DMS53 treated with DMSO at 0.1 percent for 48 hours (cell line): ENCODE measurements at regions not wholly inside any gene's neighbourhood (a gene's known extent, or its start where the extent isn't known, plus 50 kb on each side); places are given as distances from the start of the nearest gene placed in this dataset.
"Not testable (repeated sequence)": the region's sequence is repeated elsewhere in the genome, so short reads cannot be mapped to it uniquely, and the experiment has no call there.

Experiments
- DNase-seq: peaks from one replicate; lab custom pipeline; 2025; ENCODE audit not compliant: unreplicated experiment; lab: John Stamatoyannopoulos, UW

DNA sequence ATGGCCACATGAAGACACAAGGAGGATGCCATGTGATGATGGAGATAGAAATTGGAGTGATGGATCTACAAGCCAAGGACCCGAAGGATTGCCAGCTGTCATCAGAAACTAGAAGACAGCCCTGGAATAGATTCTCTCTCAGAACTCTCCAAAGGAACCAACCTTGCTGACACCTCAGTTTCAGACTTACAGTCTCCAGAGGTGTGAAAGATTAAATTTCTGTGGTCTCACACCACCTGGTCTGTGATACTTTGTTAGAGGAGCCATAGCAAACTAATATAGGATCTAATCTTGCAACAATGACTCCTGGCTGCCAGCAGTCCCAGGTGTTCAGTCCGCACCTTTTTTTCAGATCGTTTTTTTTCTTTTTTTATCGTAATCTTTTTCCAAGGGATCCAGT, 647.3 kb upstream of the GHITM start:
- DNase-seq, result no peak

DNA sequence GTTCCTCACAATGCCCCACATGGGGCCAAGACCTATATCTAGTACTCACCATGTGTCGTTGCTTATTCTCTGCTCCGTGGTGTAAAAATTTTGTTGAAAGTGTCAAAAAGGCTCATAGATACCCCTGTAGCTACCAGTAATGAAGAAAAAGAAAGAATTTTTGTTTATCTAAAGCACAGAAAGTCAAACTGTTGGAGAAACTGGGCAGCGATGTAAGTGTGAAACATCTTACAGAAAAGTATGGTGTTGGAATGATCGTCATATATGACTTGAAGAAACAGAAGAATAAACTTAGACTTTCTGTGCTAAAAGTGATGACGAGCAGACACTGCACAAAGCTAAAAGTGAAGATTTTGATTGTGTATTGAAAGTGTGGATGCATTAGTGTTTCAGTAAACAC, 626.6 kb upstream of the GHITM start:
- DNase-seq, result no peak

DNA sequence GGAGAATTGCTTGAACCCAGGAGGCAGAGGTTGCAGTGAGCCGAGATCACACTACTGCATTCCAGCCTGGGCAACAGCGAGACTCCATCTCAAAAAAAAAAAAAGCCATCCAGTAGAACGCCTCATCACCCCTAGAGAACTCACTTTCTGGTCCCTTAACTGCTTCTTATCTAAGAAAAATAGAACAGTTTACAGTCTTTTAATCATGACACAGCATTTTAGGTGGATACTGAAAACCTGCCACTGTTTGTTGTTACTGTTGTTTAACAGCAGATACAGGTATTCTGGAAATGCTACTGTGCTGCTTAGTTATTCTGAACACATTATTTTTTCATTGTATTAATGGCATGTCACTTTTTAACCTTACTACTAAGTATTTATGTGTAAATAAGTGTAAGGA, 624.3 kb upstream of the GHITM start:
- no peak for DNase-seq

DNA sequence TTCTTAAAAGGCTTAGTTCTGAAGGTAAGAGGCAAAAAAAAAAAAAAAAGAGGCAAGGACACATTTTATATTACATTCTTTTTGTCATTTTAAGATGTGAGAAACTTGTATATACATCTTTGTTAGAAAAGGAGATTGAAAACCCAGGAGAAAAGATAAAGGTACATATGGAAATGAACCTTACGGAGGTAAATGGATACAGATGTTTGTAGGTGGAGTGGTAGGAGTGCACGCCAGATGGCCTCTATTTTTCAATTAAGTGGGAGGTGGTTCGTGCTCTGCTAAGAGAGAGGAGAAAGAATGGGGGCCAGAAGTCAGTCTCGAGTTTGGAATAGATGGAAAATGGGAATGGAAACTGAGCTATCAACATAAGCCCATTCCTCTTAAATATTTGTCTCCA, 622.5 kb upstream of the GHITM start:
- DNase-seq, result no peak

DNA sequence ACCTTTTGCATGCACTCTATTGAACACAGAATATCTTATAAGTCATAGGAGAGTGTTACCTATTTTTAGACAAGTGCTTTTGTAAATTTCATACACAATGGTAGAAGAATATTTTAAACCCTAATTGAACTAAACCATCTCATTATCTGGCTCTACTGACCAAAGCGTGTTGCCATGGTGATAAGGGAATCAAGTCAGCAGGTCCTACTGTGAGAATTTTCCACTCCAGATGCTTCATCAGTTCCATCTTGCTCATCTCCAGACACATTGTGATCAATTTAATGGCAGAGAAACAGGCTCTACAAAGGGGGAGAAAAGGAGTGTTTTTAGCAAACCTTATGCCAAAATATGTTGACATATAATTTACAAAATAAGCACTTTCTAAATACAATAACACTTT, 621.9 kb upstream of the GHITM start:
- DNase-seq, result no peak

DNA sequence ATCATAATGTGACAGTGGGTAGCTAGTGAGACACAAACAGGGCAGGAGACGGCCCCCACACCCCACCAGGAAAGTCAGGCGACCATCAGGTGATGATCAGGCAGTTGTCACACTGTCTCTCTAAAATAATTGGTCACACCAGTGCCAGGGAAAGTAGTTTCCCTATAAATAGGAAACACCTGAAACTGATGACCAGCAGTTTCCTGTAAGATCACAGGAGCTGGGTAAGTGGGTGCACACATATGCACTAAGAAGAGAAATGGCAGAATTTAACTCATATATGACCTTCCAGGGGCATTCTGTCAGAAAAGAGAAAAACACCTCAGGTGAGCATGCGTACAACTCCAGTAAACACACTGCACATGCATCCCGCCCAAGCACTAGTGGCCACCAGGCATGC, 620.5 kb upstream of the GHITM start:
- no peak for DNase-seq

DNA sequence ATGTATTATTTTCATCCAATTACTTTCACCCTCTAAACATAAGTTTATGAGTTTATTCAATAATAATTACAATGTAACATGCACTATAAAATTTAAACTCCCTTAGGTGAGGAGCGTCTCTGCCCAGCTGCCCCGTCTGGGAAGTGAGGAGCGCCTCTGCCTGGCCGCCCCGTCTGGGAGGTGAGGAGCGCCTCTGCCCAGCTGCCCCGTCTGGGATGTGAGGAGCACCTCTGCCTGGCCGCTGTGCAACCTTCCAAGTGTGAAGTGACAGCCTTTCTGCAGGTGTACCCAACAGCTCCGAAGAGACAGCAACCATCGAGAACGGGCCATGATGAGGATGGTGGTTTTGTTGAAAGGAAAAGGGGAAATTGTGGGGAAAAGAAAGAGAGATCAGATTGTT, 618.9 kb upstream of the GHITM start:
- DNase-seq, result not testable (repeated sequence)

DNA sequence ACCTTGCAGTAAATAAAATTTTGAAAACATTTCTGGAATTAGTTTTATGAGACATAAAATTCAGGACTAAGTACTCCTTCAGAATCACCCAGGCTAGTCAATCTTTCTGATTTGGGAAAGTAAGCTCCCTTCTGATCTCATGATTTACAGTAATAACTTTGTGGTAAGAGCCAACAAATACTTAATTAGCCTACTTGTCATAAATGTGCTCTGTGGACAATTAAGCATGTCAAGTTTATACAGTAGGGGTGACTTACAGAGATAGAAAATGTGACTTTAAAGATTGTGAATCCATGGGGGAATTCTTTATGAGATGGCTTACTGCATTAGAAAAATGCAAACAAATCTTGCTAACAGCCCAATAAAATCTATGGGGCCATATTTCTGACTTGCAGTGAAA, 616.9 kb upstream of the GHITM start:
- DNase-seq, result no peak

DNA sequence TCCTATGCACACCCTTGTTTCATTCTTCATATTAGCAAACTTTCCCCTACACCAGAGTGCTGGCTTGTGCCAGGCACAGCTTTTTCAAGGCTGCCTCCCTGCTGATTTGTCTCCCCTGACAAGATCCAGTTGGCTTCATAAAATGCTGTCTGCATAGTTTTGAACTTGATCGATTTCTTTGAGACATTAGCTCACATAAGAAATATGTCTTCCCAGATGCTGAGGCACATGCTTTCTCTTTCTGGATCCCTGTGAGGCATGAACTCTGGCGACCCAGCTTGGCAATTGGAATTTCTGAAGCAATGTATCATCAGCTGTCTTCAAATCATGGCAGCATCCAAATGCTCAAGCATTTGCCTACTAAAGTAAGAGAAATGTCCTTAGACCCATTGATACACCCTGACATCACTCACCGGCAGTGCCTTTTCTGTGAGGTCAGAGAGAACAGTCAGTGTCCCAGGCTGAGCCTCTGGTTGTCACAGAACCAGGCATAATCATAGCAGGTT, 616.4 kb upstream of the GHITM start:
- DNase-seq, result no peak

DNA sequence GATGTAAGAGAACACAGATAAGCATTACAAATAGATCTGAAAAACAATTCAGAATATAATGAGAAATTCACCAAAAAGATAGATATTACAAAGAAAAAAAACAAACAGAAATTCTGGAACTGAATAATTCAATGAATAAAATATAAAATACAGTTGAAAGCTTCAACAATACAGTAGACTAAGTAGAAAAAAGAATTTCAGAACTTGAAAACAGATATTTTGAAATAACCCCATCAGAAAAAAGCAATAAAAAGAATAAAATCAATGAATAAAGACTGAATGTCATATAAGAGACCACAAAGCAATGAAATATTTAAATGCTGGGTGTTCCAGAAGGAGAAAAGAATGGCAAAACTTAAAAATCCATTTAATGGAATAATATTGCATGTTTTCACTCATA, 611.4 kb upstream of the GHITM start:
- DNase-seq, result no peak

DNA sequence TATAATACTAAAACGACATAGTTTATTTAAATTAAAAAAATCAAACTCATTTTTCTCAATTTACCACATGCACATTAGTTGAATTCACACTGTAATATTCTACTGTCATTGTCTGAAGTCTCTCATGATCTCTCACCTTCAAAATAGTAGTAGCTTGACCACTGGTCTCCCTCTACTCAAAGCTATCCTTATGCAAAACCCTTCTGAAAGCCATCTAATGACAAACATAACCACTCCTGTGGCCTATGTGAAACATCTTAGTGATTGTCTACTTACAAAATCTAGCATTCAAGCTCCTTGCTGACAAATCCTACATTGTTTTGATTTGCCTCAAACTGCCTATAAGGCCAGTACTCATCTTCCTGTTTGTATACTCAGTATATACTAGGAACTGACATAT, 606.0 kb upstream of the GHITM start:
- DNase-seq, result no peak

DNA sequence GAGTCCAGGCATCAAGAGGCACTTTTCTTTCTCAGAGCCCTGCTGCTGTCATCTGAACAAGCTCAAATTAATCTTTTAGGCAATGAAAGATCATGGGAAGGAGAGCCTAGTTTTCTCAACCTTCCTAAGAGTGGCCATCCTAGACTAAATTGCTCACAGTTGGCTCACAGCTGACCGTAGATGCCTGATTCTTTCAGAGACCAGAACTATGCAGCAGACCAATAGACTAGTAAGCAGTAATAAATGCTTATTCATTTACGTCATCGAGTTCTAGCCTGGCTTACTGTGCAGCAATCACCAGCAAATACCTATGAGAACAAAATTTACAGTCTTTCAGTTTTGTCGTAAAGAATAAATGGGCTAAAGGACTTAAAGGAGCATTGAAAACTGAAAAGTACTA, 602.9 kb upstream of the GHITM start:
- no peak for DNase-seq

DNA sequence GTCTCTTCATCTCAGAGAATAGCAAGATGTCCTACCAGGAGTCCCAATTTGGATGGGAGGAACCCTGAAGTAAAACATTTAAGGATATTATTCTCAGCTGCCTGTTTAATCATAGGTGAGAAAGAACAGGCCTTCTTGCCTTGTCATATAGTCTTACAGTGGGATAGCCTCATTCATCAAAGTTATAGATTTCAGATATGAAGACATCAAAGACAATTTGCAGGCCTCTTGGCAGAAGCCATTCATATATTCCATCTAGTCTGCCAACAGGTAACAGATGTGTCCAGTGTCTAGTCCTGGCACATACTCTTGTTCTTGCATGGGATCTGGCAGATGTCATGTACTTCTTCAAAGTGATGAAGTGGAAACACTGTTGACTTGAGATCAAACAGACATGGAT, 601.3 kb upstream of the GHITM start:
- no peak for DNase-seq

DNA sequence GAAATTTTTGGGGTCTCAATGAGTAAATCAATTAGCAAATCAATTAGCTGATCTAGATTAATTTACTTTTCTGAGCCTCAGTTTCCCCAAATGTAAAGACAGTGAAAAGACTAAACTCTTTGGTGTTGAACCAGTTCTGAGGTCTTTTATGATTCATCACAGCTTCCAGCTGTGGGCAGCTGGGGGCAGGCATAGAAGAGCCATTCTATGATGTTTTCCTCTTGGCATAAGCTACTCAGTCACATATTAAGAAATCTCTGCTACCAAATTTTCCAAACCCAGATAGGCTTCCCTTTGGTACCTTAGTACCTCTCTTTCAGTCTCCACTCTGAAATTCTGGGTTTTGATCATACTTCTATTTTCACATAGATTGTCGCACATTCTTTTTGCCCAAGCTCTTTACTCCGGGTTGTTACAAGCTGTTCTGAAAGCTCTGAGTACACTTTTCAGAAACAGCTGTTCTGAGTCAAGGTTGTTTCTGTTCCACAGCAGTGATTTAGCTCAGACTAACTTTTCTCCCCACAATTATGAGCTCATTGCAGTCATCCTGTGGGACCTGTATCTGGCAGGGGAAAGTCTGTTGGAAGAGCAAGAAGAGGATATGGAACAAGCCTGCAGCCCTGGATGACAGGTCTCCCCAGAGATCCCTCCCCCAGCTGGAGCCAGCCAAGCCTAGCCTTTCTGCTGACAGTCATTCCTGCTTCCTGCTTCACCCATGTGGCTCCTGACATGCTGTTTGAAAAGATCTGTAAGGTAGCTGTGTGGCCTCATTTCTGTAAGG, 599.6 kb upstream of the GHITM start:
- no peak for DNase-seq

DNA sequence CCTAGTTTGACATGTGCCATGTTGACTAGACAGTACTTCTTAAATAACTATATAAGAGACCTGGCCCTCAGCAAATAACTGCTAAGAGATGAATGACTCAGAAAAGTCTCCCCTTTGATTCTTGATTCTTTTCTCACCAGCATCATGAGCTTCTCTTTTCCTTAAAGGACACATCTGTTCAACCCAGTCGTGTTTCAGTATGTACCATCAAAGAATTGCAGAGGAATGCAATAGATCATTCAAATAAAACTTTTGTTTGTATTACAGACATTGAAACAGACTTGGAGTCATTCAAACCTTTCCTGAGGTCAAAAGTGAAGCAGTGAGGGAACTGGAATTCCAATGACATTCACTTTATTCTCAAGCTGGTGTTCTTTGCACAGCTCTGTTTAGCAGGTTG, 598.3 kb upstream of the GHITM start:
- DNase-seq, result no peak

DNA sequence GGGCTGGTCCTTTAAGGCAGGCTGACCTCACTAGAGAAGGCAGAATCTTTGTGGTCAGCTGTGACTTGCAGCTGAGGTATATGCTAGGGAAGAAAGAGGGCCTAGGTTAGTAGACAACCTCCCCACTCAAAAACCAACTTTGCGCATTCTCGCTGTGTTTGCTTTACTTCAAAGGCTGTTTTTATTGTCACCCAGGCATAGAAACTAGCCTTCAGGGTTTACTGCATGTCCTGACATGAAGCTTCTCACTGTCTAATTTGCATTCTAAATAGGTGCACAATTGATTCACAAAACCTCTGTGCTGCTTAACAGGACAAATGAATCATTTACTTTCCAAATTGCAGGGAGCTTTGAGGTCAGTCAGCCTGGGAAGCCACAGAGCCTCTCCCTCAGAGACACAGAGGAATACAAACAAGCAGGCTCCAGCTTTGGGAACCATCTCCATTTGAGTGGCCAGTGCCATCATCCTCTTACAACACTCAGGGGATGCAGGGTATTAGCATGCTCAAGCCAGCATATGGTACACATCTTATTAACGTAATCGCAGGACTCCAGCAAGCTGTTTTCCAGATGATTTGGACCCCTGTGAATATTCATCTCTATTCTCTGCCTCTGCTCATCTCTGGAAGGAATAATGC, 596.4 kb upstream of the GHITM start:
- peak; percentile 10 for DNase-seq

DNA sequence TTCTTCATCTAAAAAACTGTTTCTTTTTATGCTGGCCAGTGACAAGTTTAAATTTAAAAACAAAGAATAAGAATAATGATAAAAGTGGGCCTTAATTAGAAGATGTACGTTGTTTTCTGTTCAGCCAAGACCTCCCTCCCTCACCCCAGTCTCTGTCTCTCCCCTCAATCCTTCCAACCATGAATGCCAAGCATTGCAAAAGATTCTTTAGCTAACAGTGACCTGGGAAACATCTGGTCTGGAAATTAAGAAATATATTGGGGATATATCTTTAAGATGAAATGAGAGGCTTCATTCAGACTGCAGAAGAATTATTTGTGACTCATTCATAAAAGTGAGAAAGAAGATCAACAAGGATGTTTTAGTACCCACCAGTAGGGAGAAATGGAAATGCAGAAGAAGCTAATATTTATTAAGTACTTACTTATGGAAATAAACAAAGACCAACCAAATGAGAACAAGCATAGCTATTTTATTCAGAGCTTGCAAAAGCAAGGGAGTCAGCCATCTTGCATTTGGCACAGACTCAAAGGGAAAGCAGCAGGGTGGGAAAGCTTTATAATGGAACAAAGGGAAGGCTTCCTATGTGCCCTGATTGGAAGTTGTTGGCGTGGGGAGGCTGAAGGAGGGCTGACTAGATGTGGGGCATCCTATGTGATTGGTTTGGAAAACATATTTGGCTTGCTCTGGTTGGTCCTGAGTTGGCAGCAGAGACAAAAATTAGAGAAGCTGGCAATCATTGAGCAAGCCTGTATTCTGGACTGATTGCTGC, 595.4 kb upstream of the GHITM start:
- DNase-seq, result no peak

DNA sequence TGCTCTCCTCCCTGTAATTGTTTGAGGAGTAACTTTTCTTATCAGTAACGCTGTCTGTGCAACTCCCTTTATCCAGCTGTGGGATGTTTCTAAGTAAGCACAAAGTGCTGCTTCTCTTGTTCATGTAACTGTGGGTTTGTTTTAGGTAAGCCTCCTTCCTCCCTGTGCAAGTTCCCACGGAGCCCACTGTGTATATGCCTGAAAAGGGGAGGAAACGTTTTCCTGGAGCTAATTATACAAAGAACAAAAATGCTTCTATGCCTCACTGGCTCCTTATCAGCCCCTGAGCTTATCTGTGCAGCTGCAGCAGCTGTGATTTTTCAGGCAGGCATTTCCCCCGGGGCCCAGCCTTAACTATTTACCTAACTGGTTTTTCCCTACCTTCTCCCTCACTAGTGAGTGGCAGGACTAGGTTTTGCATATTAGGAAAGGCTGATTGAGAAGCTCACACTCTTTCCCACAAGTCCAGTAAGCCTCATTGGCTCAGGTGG, 593.4 kb upstream of the GHITM start:
- no peak for DNase-seq

DNA sequence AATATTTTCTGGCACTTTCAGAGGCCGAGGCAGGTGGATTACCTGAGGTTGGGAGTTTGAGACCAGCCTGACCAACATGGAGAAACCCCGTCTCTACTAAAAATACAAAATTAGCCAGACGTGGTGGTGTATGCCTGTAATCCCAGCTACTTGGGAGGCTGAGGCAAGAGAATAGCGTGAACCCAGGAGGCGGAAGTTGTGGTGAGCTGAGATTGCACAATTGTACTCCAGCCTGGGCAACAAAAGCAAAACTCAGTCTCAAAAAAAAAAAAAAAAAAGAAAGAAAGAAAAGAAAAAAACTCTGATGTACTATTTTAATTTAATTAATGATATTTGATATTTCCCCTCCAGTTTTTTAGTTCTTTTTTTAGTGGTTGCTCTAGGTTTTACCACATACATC, 588.1 kb upstream of the GHITM start:
- DNase-seq, result not testable (repeated sequence)

DNA sequence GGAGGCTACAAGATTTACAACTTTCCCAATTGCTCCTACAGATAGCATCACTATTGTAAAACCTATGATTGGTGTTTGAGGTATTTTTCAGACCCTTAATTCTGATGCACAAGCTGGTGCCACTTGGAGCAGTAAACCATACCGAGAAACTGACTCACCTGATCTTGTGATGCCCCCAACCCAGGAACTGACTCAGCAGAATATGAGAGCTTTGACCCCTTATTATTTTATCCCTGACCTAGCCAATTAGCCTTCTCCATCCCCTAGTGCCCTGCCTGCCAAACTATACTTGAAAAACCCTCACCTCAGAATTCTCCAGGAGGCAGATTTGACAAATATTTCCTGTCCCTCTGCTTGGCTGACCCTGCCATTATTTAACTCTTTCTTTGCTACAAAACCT, 585.9 kb upstream of the GHITM start:
- no peak for DNase-seq

DNA sequence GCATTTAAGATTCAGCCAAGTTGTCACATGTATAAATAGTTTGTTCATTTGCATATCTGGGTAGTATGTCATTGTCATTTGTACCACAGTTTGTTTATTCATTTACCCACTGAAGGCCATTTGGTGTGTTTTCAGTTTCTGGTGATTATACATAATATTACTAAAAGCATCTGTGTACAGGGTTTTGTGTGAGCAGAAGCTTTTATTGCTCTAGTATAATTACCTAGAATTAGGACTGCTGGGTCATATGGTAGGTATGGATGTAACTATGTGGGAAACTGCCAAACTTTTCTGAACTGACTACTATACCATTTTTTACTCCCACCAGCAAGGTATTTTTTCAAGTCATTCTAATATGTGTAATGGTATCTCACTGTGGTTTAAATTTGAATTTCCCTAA, 584.0 kb upstream of the GHITM start:
- no peak for DNase-seq

DNA sequence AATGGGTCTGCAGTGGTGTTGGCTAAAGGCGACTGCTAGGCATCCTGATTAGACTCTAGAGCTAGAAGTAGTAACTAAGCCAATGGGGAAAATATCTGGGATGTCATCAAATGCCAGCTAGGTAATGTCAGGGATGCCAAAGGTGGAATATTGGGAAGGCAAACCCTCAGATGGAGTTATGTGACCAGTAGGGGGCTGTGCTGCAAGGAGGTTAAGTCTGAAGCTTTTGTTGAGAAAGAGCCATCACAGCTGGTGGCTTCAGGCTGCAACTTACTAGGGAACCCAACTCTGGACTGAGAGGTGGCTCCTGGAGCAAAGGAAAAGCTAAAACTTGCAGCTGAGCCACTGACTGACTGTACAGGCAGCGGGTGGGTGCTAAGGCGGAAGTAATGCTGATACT, 576.9 kb upstream of the GHITM start:
- no peak for DNase-seq
